NB4 (cell line): ENCODE measurements at regions not wholly inside any gene's neighbourhood (a gene's known extent, or its start where the extent isn't known, plus 50 kb on each side); places are given as distances from the start of the nearest gene placed in this dataset.

Experiments
- DNase-seq: peaks from one replicate; pipeline ENCODE4 v3.0.0; 2010; ENCODE audit warnings: low read depth
- H3K4me3 ChIP-seq: one replicate; pipeline ENCODE4 v1.5.1; 2011; ENCODE audit warnings: mild to moderate bottlenecking, low read depth, low read length, moderate library complexity
- CTCF ChIP-seq: IDR thresholded peaks from one replicate; pipeline ENCODE4 v1.5.1; 2012; ENCODE audit warnings: low read depth, low read length
- MAX ChIP-seq: IDR thresholded peaks from 2 replicates; pipeline ENCODE4 v1.6.1; 2011; ENCODE audit warnings: low read depth, low read length
- MYC ChIP-seq: IDR thresholded peaks from 2 replicates; pipeline ENCODE4 v1.6.1; 2011; ENCODE audit warnings: low read depth, low read length
- POLR2A ChIP-seq: IDR thresholded peaks from 2 replicates; pipeline ENCODE4 v1.6.1; 2011; ENCODE audit warnings: mild to moderate bottlenecking; ENCODE audit not compliant: insufficient read length; ENCODE audit errors: extremely low read depth

- no peak for TF ChIP-seq MYC
- H3K4me3 ChIP-seq = no peak overlapping the region
- DNase-seq = no peak
These were observed 510.2 kb downstream of the RASEF start for GRCh38 chr9:82552784-82553183.

- peak; percentile 26 for DNase-seq
- H3K4me3 ChIP-seq = no peak overlapping the region
- TF ChIP-seq CTCF = no peak
- no peak for TF ChIP-seq MYC
- TF ChIP-seq MAX = no peak
- TF ChIP-seq POLR2A = no peak
These were observed 509.1 kb downstream of the RASEF start for GRCh38 chr9:82553654-82554366.

GRCh38 chr9:82554381-82554780, 508.6 kb downstream of the RASEF start:
- no peak for DNase-seq
- no peak for TF ChIP-seq CTCF
- no peak for TF ChIP-seq MAX
- TF ChIP-seq POLR2A = no peak
- no peak for TF ChIP-seq MYC
- H3K4me3 ChIP-seq = no peak overlapping the region

GRCh38 chr9:82555031-82555430, 507.9 kb downstream of the RASEF start:
- TF ChIP-seq POLR2A (no peak), MAX (no peak), CTCF (no peak), MYC (no peak)
- no peak overlapping the region for H3K4me3 ChIP-seq
- DNase-seq = no peak

- H3K4me3 ChIP-seq = no peak overlapping the region
- DNase-seq = no peak
- no peak for TF ChIP-seq MYC
- no peak for TF ChIP-seq CTCF
- TF ChIP-seq POLR2A = no peak
- TF ChIP-seq MAX = no peak
These were observed 507.4 kb downstream of the RASEF start for GRCh38 chr9:82555431-82556051.

GRCh38 chr9:82558346-82558745, 504.6 kb downstream of the RASEF start:
- no peak for TF ChIP-seq POLR2A
- no peak for TF ChIP-seq MAX
- TF ChIP-seq CTCF = no peak
- TF ChIP-seq MYC = no peak
- no peak overlapping the region for H3K4me3 ChIP-seq
- DNase-seq = no peak
